ENCODE measurements at regions not wholly inside any gene's neighbourhood (a gene's known extent, or its start where the extent isn't known, plus 50 kb on each side); places are given as distances from the start of the nearest gene placed in this dataset.

DNA sequence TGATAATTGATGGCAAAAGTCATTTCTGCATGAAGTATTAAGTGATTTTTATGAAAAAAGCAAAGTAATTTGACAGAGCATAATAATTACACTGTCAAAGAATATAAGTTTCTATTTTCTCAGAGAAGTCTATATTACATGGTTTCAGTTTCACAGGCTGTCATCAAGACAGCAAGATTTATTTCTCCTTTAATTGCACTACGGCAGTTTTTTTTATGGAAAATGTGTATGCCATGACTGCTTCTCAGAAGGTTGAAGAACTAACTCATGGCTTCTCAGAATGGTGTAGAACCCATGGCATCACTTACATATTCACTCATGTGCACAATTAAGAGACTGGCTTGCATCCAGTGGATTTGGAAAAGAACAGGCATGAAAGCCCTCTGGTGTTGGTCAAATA, 870.3 kb upstream of the SORCS1 start:
- TF ChIP-seq POLR2A (IDR thresholded peaks at IDR 0.05; ENCODE audit: low read depth, low read length) (no peak), POLR2AphosphoS5 (IDR thresholded peaks at IDR 0.05; ENCODE audit: low read depth, low read length) (no peak), TAF1 (IDR thresholded peaks at IDR 0.05; ENCODE audit: low read depth, low read length) (no peak), SPI1 (IDR thresholded peaks at IDR 0.05; ENCODE audit: low read depth, low read length) (no peak)
